ENCODE measurements at regions not wholly inside any gene's neighbourhood (a gene's known extent, or its start where the extent isn't known, plus 50 kb on each side); places are given as distances from the start of the nearest gene placed in this dataset.

DNA sequence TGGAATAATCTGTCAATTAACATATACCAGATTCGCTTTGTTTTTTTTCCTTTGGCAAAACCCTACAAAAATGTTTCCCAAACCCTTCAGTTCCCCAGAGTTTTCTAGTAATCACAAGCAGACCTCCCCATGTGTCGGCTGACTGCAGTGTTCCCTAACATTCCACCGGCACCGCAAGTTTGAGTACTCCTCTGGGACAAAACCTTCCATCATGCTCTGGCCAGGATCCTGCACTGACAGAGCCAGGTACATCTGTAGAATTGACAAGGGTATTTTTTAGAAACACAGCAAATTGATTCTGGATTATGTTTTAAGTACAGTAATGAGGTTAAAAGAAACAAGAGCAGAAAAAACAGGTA is 174.7 kb downstream of the GAS1 start:
- no peaks in the 10 kb centered on the region for H3K79me2 ChIP-seq (replicated peaks; ENCODE audit: insufficient read depth, low read length)
- no peak overlapping the region for H3K9ac ChIP-seq (ENCODE audit: low read length)
- H3K27me3 ChIP-seq (ENCODE audit: insufficient read depth, low read depth, low read length) = no peaks in the 10 kb centered on the region
- TF ChIP-seq RAD21 (conservative IDR thresholded peaks at IDR 0.05) (no peak), EZH2 (IDR thresholded peaks at IDR 0.05; ENCODE audit: borderline replicate concordance, insufficient read depth, low read length, poor library complexity, severe bottlenecking) (no peak), MXI1 (conservative IDR thresholded peaks at IDR 0.05; ENCODE audit: poor library complexity, severe bottlenecking) (no peak)
- TF ChIP-seq, protein P1, sequence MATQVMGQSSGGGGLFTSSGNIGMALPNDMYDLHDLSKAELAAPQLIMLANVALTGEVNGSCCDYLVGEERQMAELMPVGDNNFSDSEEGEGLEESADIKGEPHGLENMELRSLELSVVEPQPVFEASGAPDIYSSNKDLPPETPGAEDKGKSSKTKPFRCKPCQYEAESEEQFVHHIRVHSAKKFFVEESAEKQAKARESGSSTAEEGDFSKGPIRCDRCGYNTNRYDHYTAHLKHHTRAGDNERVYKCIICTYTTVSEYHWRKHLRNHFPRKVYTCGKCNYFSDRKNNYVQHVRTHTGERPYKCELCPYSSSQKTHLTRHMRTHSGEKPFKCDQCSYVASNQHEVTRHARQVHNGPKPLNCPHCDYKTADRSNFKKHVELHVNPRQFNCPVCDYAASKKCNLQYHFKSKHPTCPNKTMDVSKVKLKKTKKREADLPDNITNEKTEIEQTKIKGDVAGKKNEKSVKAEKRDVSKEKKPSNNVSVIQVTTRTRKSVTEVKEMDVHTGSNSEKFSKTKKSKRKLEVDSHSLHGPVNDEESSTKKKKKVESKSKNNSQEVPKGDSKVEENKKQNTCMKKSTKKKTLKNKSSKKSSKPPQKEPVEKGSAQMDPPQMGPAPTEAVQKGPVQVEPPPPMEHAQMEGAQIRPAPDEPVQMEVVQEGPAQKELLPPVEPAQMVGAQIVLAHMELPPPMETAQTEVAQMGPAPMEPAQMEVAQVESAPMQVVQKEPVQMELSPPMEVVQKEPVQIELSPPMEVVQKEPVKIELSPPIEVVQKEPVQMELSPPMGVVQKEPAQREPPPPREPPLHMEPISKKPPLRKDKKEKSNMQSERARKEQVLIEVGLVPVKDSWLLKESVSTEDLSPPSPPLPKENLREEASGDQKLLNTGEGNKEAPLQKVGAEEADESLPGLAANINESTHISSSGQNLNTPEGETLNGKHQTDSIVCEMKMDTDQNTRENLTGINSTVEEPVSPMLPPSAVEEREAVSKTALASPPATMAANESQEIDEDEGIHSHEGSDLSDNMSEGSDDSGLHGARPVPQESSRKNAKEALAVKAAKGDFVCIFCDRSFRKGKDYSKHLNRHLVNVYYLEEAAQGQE (IDR thresholded peaks at IDR 0.05; ENCODE audit: borderline replicate concordance) = no peak
- no peaks in the 10 kb centered on the region for H4K20me1 ChIP-seq (ENCODE audit: insufficient read depth)
- no peak overlapping the region for H3K27ac ChIP-seq (ENCODE audit: low read length)
- H3F3A ChIP-seq (ENCODE audit: insufficient read depth, low read length, poor library complexity, severe bottlenecking) = no peaks in the 10 kb centered on the region
- no peaks in the 10 kb centered on the region for H3K9me3 ChIP-seq (ENCODE audit: low read length)
- no peaks in the 10 kb centered on the region for H3K36me3 ChIP-seq (ENCODE audit: insufficient read depth, low read length)
- no peak overlapping the region for H3K4me2 ChIP-seq (ENCODE audit: low read length)
- no peaks in the 10 kb centered on the region for H3K9me2 ChIP-seq (ENCODE audit: insufficient read depth, low read length)
- no peak overlapping the region for H2AFZ ChIP-seq (ENCODE audit: low read depth, low read length)
- H3K4me3 ChIP-seq (ENCODE audit: low read length) = no peak overlapping the region

DNA sequence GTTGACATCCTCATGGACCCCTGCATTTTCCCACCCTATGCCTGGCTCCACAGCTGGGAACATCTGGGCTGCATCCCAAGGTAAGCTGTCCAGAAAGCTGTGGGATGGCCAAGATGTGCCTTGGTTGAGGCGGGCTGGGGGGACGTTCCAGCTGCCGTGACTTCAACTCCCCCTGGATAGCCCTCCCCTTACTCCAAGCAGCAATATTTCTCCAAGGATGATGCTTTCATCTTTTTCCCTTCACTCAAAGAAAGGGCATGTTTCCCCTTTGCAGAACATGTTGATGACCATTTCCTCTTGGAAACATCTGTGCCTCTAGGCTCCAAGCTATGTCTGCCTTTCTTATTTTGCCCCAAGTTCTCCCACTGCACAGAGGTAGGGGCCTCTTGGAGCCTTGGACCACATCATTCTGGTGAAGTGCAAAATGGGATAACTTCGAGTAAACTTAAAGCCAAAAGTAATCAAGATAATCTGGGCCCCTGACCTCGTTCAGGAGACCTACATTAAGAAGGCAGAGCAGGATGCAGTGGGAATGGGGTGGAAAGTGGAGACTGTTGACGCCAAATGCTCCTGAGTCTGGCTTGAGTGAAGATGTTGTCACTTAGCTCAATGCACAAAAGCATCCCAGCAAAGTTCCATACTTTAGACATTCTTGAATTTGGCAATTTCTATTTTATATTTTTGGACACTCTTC is 175.2 kb downstream of the GAS1 start:
- Histone ChIP-seq H3K36me3 (ENCODE audit: insufficient read depth, low read length) (no peaks in the 10 kb centered on the region), H3K4me3 (ENCODE audit: low read length) (no peak overlapping the region), H3K27me3 (ENCODE audit: insufficient read depth, low read depth, low read length) (no peaks in the 10 kb centered on the region), H3K9me3 (ENCODE audit: low read length) (no peaks in the 10 kb centered on the region), H4K20me1 (ENCODE audit: insufficient read depth) (no peaks in the 10 kb centered on the region), H3F3A (ENCODE audit: insufficient read depth, low read length, poor library complexity, severe bottlenecking) (no peaks in the 10 kb centered on the region), H3K4me2 (ENCODE audit: low read length) (no peak overlapping the region), H3K9ac (ENCODE audit: low read length) (no peak overlapping the region), H3K9me2 (ENCODE audit: insufficient read depth, low read length) (no peaks in the 10 kb centered on the region), H3K27ac (ENCODE audit: low read length) (no peak overlapping the region), H2AFZ (ENCODE audit: low read depth, low read length) (no peak overlapping the region), H3K79me2 (replicated peaks; ENCODE audit: insufficient read depth, low read length) (no peaks in the 10 kb centered on the region)
- TF ChIP-seq POLR2AphosphoS5 (IDR thresholded peaks at IDR 0.05) (no peak), EZH2 (IDR thresholded peaks at IDR 0.05; ENCODE audit: borderline replicate concordance, insufficient read depth, low read length, poor library complexity, severe bottlenecking) (no peak), RAD21 (conservative IDR thresholded peaks at IDR 0.05) (no peak), MXI1 (conservative IDR thresholded peaks at IDR 0.05; ENCODE audit: poor library complexity, severe bottlenecking) (no peak), EP300 (conservative IDR thresholded peaks at IDR 0.05; ENCODE audit: poor library complexity, severe bottlenecking) (no peak), TAF1 (IDR thresholded peaks at IDR 0.05; ENCODE audit: low read depth) (no peak), SMC3 (conservative IDR thresholded peaks at IDR 0.05; ENCODE audit: poor library complexity) (no peak)
- TF ChIP-seq, protein P1 (IDR thresholded peaks at IDR 0.05; ENCODE audit: borderline replicate concordance) = no peak
- TF ChIP-seq, protein P2, sequence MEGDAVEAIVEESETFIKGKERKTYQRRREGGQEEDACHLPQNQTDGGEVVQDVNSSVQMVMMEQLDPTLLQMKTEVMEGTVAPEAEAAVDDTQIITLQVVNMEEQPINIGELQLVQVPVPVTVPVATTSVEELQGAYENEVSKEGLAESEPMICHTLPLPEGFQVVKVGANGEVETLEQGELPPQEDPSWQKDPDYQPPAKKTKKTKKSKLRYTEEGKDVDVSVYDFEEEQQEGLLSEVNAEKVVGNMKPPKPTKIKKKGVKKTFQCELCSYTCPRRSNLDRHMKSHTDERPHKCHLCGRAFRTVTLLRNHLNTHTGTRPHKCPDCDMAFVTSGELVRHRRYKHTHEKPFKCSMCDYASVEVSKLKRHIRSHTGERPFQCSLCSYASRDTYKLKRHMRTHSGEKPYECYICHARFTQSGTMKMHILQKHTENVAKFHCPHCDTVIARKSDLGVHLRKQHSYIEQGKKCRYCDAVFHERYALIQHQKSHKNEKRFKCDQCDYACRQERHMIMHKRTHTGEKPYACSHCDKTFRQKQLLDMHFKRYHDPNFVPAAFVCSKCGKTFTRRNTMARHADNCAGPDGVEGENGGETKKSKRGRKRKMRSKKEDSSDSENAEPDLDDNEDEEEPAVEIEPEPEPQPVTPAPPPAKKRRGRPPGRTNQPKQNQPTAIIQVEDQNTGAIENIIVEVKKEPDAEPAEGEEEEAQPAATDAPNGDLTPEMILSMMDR (IDR thresholded peaks at IDR 0.05; ENCODE audit: poor library complexity, severe bottlenecking) = no peak

All from neural cell (in vitro differentiated cells).